Activated CD4-positive, alpha-beta memory T cell treated with anti-CD3 and anti-CD28 coated beads for 36 hours (primary cell): ENCODE measurements at regions not wholly inside any gene's neighbourhood (a gene's known extent, or its start where the extent isn't known, plus 50 kb on each side); places are given as distances from the start of the nearest gene placed in this dataset.

Source experiments
- CTCF ChIA-PET: fragments of 350-600 bp; sonication (Branson Sonifier 250); formaldehyde crosslinking; loops from one replicate; lab custom pipeline; 2021; ENCODE audit warnings: antibody characterized with exemption, inconsistent platforms; lab: Charles Lee
- POLR2A ChIA-PET: fragments of 350-600 bp; sonication (Branson Sonifier 250); formaldehyde crosslinking; loops from one replicate; lab custom pipeline; 2021; ENCODE audit warnings: antibody characterized with exemption; lab: Charles Lee
- DNase-seq: peaks from one replicate; pipeline ENCODE4 v3.0.0-alpha.2; 2020
- H3K27ac Mint-ChIP-seq: one replicate; pipeline ENCODE4 v1.8.0; 2021; ENCODE audit warnings: mixed read lengths
- H3K27me3 Mint-ChIP-seq: one replicate; pipeline ENCODE4 v1.8.0; 2021; ENCODE audit warnings: mixed read lengths
- H3K36me3 Mint-ChIP-seq: one replicate; pipeline ENCODE4 v1.8.0; 2021; ENCODE audit warnings: mixed read lengths
- H3K4me1 Mint-ChIP-seq: one replicate; pipeline ENCODE4 v1.8.0; 2021; ENCODE audit warnings: low read depth, mixed read lengths
- H3K4me3 Mint-ChIP-seq: one replicate; pipeline ENCODE4 v1.8.0; 2021; ENCODE audit warnings: mild to moderate bottlenecking, mixed read lengths
- H3K9me3 Mint-ChIP-seq: one replicate; pipeline ENCODE4 v1.8.0; 2021; ENCODE audit warnings: mixed read lengths
- intact Hi-C: fragments of 100-400 bp; cut with micrococcal nuclease; formaldehyde crosslinking; loops from one replicate; pipeline ENCODE4 v1.15.1; 2023

DNA sequence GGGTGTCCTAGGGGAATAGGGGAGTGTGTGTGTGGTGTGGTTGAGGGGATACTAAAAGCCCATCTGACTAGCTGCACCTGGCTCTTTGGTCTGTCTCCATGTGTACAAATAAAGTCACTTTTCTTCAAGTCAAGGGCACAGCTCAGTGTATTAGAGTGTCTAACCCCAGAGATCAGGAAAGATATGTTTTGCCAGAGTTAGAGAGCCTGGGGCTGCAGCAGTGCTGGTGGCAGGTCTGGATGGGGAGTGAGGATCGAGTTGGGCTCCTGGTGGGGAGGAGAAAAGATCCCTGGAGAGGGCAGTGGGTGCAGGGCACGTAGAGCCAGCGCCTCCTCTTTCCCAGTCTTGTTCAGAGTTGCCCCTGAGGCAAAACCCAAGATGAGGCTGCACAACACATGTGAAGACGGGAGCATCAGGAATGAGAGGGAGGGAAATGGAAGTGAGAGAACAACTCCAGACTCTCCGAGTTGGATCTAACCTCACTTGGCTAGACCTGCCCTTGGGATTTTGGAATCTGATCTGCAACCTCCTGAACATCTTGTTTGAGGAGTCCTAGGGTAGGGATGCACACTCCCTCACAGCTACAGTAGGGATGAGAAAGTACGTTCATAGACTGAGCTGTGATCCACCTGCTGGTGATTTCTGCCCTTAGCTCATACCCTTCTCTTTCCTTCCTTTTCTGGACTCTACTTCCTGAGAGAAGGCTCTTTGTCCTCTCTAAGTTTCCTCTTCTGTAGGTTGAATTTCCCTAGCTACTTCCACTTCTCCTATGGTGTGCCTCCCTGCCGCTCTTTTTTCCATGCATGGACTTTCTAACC is 309.9 kb downstream of the ZSWIM6 start:
- Mint-ChIP-seq H3K4me3 (no peak overlapping the region), H3K4me1 (no peaks in the 10 kb centered on the region), H3K36me3 (no peaks in the 10 kb centered on the region), H3K9me3 (no peaks in the 10 kb centered on the region), H3K27ac (no peak overlapping the region), H3K27me3 (peaks cover 2% of the 10 kb centered on the region)
- no peak for DNase-seq
- POLR2A ChIA-PET, result no interaction called here
- intact Hi-C loops, result no loop called here
- CTCF ChIA-PET, result interaction anchor here (1.0 kb wide), 1 partner anchor 17 kb away, joined by 3 read pairs; no protein-coding TSS in a partner anchor

DNA sequence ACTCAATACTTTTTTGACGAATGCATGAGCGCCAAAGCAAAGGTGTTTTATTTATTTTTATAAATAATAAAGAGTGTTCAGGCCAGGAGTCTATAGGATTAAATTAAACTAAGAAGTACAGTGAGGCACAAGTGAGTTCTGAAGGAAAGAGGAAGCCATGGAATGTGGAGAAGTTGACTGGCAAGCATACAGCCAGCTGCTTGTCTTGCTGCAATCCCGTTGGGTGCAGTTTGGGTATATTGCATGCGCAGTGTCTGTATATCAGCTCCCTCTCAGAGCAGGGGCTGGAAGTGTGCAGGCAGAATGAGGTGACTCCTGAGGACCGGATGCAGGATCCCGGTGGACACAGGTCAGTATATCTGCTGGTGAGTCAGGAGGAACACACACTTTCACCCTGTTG is 315.6 kb downstream of the ZSWIM6 start:
- Mint-ChIP-seq H3K4me1 (no peaks in the 10 kb centered on the region), H3K36me3 (no peaks in the 10 kb centered on the region), H3K27me3 (peaks cover 4% of the 10 kb centered on the region), H3K4me3 (no peak overlapping the region), H3K9me3 (no peaks in the 10 kb centered on the region), H3K27ac (no peak overlapping the region)
- CTCF ChIA-PET, result interaction anchor here (3.9 kb wide), 1 partner anchor 11 kb away, joined by 19 read pairs; no protein-coding TSS in a partner anchor
- POLR2A ChIA-PET, result interaction anchor here (0.6 kb wide), 1 partner anchor 35 kb away, joined by 3 read pairs; no protein-coding TSS in a partner anchor
- no peak for DNase-seq
- intact Hi-C loops, result no loop called here

- no peak for DNase-seq
- no peaks in the 10 kb centered on the region for H3K9me3 Mint-ChIP-seq
- H3K27me3 Mint-ChIP-seq, result peaks cover 4% of the 10 kb centered on the region
- intact Hi-C loops, result no loop called here
- H3K27ac Mint-ChIP-seq, result no peak overlapping the region
- H3K4me3 Mint-ChIP-seq, result no peak overlapping the region
- no peaks in the 10 kb centered on the region for H3K4me1 Mint-ChIP-seq
- ChIA-PET CTCF (interaction anchor here (2.0 kb wide), 1 partner anchor 9 kb away, joined by 9 read pairs; no protein-coding TSS in a partner anchor), POLR2A (no interaction called here)
- no peaks in the 10 kb centered on the region for H3K36me3 Mint-ChIP-seq
Observed at GRCh38 chr5:61649231-61649630, 317.2 kb downstream of the ZSWIM6 start.

DNA sequence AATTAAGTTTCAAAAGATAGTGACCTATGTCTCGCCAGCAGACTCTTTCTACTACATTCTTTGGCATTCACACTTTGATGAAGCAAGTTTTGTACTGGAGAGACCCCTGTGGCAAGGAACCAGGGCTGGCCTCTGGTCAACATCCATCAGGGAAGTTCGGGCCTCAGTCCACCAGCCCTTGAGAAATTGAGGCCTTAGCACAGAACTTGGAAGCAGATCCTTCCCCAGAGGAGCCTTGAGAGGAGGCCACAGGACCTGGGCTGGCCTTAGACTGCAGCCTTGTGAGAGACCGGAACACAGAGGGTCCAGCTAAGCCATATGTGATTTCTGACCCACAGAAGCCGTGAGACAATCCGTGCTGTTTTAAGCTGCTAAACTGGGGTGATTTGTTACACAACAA is 317.9 kb downstream of the ZSWIM6 start:
- ChIA-PET CTCF (interaction anchor here (1.0 to 2.0 kb wide), 2 partner anchors 9 to 691 kb away, joined by 3 to 9 read pairs; no protein-coding TSS in a partner anchor), POLR2A (no interaction called here)
- DNase-seq, result no peak
- H3K27ac Mint-ChIP-seq, result no peak overlapping the region
- intact Hi-C loops, result no loop called here
- H3K4me1 Mint-ChIP-seq, result no peaks in the 10 kb centered on the region
- no peaks in the 10 kb centered on the region for H3K36me3 Mint-ChIP-seq
- peaks cover 4% of the 10 kb centered on the region for H3K27me3 Mint-ChIP-seq
- no peaks in the 10 kb centered on the region for H3K9me3 Mint-ChIP-seq
- H3K4me3 Mint-ChIP-seq, result no peak overlapping the region

DNA sequence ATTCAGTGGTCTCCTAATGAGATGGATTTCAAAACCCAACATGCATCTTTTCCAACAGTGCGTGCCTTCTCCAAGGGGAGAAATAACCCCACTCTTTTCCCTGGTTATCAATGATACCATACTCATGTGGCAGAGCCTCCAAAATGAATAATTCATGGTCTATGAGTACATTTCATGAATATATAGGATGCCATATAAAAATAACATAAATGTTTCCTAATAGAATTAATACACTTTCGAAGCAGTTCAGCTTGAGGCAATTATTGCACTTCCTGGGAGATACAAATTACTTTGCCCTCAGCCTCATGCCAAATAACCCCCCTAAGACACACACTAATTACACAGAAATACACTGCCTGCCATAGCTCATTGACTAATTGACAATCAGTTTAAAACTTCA is 318.6 kb downstream of the ZSWIM6 start:
- Mint-ChIP-seq H3K4me1 (no peaks in the 10 kb centered on the region), H3K9me3 (no peaks in the 10 kb centered on the region), H3K27me3 (peaks cover 4% of the 10 kb centered on the region), H3K4me3 (no peak overlapping the region), H3K36me3 (no peaks in the 10 kb centered on the region), H3K27ac (no peak overlapping the region)
- intact Hi-C loops, result no loop called here
- CTCF ChIA-PET, result interaction anchor here (1.0 to 2.0 kb wide), 2 partner anchors 8 to 691 kb away, joined by 3 to 9 read pairs; no protein-coding TSS in a partner anchor
- POLR2A ChIA-PET, result no interaction called here
- no peak for DNase-seq

GRCh38 chr5:61651195-61651594 is 319.1 kb downstream of the ZSWIM6 start:
- peaks cover 8% of the 10 kb centered on the region for H3K27me3 Mint-ChIP-seq
- no peak overlapping the region for H3K27ac Mint-ChIP-seq
- no peak for DNase-seq
- POLR2A ChIA-PET, result no interaction called here
- no peaks in the 10 kb centered on the region for H3K9me3 Mint-ChIP-seq
- no peak overlapping the region for H3K4me3 Mint-ChIP-seq
- H3K36me3 Mint-ChIP-seq, result no peaks in the 10 kb centered on the region
- intact Hi-C loops, result no loop called here
- CTCF ChIA-PET, result no interaction called here
- no peaks in the 10 kb centered on the region for H3K4me1 Mint-ChIP-seq

- no peak for DNase-seq
- Mint-ChIP-seq H3K9me3 (no peaks in the 10 kb centered on the region), H3K36me3 (no peaks in the 10 kb centered on the region), H3K4me1 (no peaks in the 10 kb centered on the region), H3K27ac (no peak overlapping the region), H3K4me3 (no peak overlapping the region), H3K27me3 (peaks cover 12% of the 10 kb centered on the region)
- ChIA-PET CTCF (no interaction called here), POLR2A (no interaction called here)
- intact Hi-C loops, result no loop called here
Observed at GRCh38 chr5:61652916-61653315, 320.9 kb downstream of the ZSWIM6 start.

GRCh38 chr5:61653807-61654580 is 321.9 kb downstream of the ZSWIM6 start:
- Mint-ChIP-seq H3K27me3 (peaks cover 10% of the 10 kb centered on the region), H3K4me1 (peaks cover 2% of the 10 kb centered on the region), H3K4me3 (no peak overlapping the region), H3K27ac (no peak overlapping the region), H3K36me3 (no peaks in the 10 kb centered on the region), H3K9me3 (no peaks in the 10 kb centered on the region)
- ChIA-PET CTCF (no interaction called here), POLR2A (no interaction called here)
- intact Hi-C loops, result no loop called here
- no peak for DNase-seq

GRCh38 chr5:61654876-61655275 is 322.8 kb downstream of the ZSWIM6 start:
- intact Hi-C loops, result loop anchor here (5.0 kb wide), 1 partner anchor 323 kb away; the partner anchor contains the start of gene ZSWIM6
- ChIA-PET CTCF (no interaction called here), POLR2A (no interaction called here)
- H3K4me3 Mint-ChIP-seq, result no peak overlapping the region
- H3K36me3 Mint-ChIP-seq, result no peaks in the 10 kb centered on the region
- H3K9me3 Mint-ChIP-seq, result no peaks in the 10 kb centered on the region
- no peak for DNase-seq
- peaks cover 8% of the 10 kb centered on the region for H3K27me3 Mint-ChIP-seq
- no peak overlapping the region for H3K27ac Mint-ChIP-seq
- peaks cover 2% of the 10 kb centered on the region for H3K4me1 Mint-ChIP-seq

DNA sequence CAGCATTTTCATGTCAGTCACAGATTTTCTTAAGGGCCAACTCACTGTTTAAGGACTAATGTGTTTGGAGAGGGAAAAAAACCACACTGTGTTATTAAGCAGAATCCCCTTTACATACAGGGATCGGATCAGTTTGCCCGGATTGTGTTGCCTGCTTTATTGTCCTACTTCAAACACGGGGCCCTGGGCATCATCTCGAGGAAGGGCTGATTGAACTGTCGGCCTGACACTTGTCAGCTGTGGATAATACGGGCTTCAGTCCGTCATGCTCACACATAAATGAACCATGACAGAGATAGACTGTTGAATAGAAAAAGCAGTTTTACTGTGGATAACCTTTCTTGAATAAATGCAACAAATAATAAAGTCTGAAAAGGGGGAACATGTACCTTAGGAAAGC is 325.0 kb downstream of the ZSWIM6 start:
- Mint-ChIP-seq H3K27me3 (peaks cover 8% of the 10 kb centered on the region), H3K4me3 (no peak overlapping the region), H3K36me3 (no peaks in the 10 kb centered on the region), H3K9me3 (no peaks in the 10 kb centered on the region), H3K27ac (no peak overlapping the region), H3K4me1 (peaks cover 2% of the 10 kb centered on the region)
- ChIA-PET POLR2A (no interaction called here), CTCF (interaction anchor here (0.8 to 4.1 kb wide), 12 partner anchors 7 to 699 kb away, joined by 3 to 29 read pairs (median 4); no protein-coding TSS in a partner anchor)
- intact Hi-C loops, result loop anchor here (5.0 kb wide), 1 partner anchor 325 kb away; the partner anchor contains the start of gene ZSWIM6
- DNase-seq, result no peak

DNA sequence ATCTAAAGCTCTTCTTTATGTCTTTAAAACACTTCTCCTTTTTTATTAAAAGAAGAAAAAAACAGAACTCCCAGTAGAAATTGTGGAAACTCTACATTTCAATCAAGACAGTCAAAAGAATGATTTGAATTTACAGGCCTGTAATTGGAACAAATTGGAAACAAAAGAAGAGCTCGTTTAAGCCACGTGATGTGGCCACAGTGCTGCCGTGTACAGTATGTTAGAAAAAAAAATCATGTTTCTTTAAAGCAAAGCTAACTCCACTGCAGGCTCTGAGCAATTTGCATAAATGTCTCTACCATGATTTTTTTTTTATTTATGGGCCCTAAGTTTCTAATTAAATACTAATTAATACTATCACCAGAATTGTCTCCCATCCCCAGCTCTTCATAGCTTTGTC is 325.6 kb downstream of the ZSWIM6 start:
- no peak overlapping the region for H3K4me3 Mint-ChIP-seq
- H3K9me3 Mint-ChIP-seq, result no peaks in the 10 kb centered on the region
- H3K27me3 Mint-ChIP-seq, result peaks cover 8% of the 10 kb centered on the region
- ChIA-PET CTCF (interaction anchor here (0.8 to 4.1 kb wide), 18 partner anchors 8 to 699 kb away, joined by 3 to 29 read pairs (median 4); no protein-coding TSS in a partner anchor), POLR2A (no interaction called here)
- peaks cover 2% of the 10 kb centered on the region for H3K4me1 Mint-ChIP-seq
- H3K27ac Mint-ChIP-seq, result no peak overlapping the region
- no peak for DNase-seq
- no peaks in the 10 kb centered on the region for H3K36me3 Mint-ChIP-seq
- intact Hi-C loops, result loop anchor here (1.0 to 5.0 kb wide), 6 partner anchors 250 to 699 kb away; partner anchors contain the start of gene ZSWIM6

DNA sequence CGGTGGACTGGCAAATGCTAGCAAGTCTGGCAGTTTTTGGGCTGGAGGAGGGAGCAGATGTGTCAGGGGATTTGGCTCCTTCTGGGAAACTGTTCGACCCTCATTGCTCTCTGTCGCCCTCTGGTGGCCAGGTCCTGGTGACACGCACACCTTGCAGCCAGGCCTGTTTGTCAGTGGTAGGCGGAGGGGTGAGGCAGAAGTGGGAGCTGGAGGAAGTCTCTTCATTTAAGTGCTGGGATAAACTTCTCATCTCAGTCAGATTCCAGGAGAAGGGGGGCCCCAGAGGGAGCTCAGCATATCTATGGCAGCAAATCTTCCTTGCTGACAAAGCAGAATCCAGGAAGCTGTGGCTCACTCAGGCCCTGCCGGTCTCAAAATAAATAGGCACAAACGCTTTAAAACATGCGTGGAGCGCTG is 326.5 kb downstream of the ZSWIM6 start:
- ChIA-PET POLR2A (no interaction called here), CTCF (interaction anchor here (0.7 to 4.1 kb wide), 29 partner anchors 8 to 1777 kb away, joined by 3 to 29 read pairs (median 3); partner anchors contain the start of gene ZSWIM6)
- peak; percentile 86 for DNase-seq
- Mint-ChIP-seq H3K9me3 (no peaks in the 10 kb centered on the region), H3K27me3 (peaks cover 8% of the 10 kb centered on the region), H3K36me3 (no peaks in the 10 kb centered on the region), H3K4me3 (no peak overlapping the region), H3K27ac (no peak overlapping the region), H3K4me1 (peaks cover 2% of the 10 kb centered on the region)
- intact Hi-C loops, result loop anchor here (1.0 to 5.0 kb wide), 6 partner anchors 251 to 700 kb away; partner anchors contain the start of gene ZSWIM6
